ENCODE measurements at regions not wholly inside any gene's neighbourhood (a gene's known extent, or its start where the extent isn't known, plus 50 kb on each side); places are given as distances from the start of the nearest gene placed in this dataset.

DNA sequence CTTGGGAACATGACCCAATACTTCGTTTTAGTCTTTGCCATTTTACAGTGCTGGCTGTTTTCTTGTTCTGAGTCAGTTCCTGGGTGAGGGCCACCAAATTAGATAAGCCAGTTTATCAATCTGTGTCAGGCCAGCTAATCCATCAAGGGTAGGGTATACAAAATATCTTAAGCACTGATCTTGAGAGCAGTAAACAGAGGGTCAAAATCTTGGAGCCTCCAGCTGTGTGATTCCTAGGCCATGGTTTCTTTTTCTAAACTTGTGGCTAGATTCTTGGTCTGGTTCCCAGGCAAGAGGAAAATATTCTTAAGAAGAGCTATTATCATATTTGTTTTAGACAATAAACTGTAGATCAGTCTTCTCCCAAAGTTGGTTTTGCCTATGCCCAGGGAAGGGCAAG is 1396.6 kb upstream of the PABPC4L start:
- no peak for DNase-seq (ENCODE audit: low read depth, low spot score)
- ChIA-PET POLR2A (no interaction called here), CTCF (no interaction called here), RAD21 (ENCODE audit: low non-redundant PET in 1 of 2, low total read pairs in 2 of 2, uncharacterized antibody in 2 of 2, unreplicated experiment in 2 of 2) (no interaction called here)
- intact Hi-C loops (cut with micrococcal nuclease): no loop called here
- H3K79me2 ChIP-seq (ENCODE audit: insufficient read depth, low read length): no peaks in the 10 kb centered on the region
- no peak overlapping the region for H3K9ac ChIP-seq (ENCODE audit: low read length)
- TF ChIP-seq SRF (IDR thresholded peaks at IDR 0.05; ENCODE audit: low read depth) (no peak), EGR1 (IDR thresholded peaks at IDR 0.05; ENCODE audit: low read depth) (no peak), YY1 (IDR thresholded peaks at IDR 0.05; ENCODE audit: extremely low read depth, insufficient replicate concordance, low read depth, low read length) (no peak), CEBPB (IDR thresholded peaks at IDR 0.05; ENCODE audit: low read depth) (no peak), POLR2AphosphoS5 (IDR thresholded peaks at IDR 0.05; ENCODE audit: low read depth, low read length) (no peak), RAD21 (IDR thresholded peaks at IDR 0.05; ENCODE audit: low read depth) (no peak), ZNF274 (IDR thresholded peaks at IDR 0.05; ENCODE audit: low read depth, low read length) (no peak), POLR2A (IDR thresholded peaks at IDR 0.05; ENCODE audit: borderline replicate concordance, extremely low read depth, insufficient read depth, insufficient read length) (no peak), ELF1 (IDR thresholded peaks at IDR 0.05; ENCODE audit: borderline replicate concordance, low read depth) (no peak), EZH2phosphoT487 (IDR thresholded peaks at IDR 0.05; ENCODE audit: borderline replicate concordance) (no peak), EZH2 (IDR thresholded peaks at IDR 0.05) (no peak), CBX3 (IDR thresholded peaks at IDR 0.05; ENCODE audit: low read depth) (no peak), TCF7L2 (IDR thresholded peaks at IDR 0.05; ENCODE audit: borderline replicate concordance, extremely low read depth, insufficient read depth, insufficient read length) (no peak)
- TF ChIP-seq, protein P1, sequence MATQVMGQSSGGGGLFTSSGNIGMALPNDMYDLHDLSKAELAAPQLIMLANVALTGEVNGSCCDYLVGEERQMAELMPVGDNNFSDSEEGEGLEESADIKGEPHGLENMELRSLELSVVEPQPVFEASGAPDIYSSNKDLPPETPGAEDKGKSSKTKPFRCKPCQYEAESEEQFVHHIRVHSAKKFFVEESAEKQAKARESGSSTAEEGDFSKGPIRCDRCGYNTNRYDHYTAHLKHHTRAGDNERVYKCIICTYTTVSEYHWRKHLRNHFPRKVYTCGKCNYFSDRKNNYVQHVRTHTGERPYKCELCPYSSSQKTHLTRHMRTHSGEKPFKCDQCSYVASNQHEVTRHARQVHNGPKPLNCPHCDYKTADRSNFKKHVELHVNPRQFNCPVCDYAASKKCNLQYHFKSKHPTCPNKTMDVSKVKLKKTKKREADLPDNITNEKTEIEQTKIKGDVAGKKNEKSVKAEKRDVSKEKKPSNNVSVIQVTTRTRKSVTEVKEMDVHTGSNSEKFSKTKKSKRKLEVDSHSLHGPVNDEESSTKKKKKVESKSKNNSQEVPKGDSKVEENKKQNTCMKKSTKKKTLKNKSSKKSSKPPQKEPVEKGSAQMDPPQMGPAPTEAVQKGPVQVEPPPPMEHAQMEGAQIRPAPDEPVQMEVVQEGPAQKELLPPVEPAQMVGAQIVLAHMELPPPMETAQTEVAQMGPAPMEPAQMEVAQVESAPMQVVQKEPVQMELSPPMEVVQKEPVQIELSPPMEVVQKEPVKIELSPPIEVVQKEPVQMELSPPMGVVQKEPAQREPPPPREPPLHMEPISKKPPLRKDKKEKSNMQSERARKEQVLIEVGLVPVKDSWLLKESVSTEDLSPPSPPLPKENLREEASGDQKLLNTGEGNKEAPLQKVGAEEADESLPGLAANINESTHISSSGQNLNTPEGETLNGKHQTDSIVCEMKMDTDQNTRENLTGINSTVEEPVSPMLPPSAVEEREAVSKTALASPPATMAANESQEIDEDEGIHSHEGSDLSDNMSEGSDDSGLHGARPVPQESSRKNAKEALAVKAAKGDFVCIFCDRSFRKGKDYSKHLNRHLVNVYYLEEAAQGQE (IDR thresholded peaks at IDR 0.05; ENCODE audit: low read depth): no peak
- TF ChIP-seq, protein P2, sequence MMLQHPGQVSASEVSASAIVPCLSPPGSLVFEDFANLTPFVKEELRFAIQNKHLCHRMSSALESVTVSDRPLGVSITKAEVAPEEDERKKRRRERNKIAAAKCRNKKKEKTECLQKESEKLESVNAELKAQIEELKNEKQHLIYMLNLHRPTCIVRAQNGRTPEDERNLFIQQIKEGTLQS (IDR thresholded peaks at IDR 0.05): no peak
- TF ChIP-seq, protein P3, sequence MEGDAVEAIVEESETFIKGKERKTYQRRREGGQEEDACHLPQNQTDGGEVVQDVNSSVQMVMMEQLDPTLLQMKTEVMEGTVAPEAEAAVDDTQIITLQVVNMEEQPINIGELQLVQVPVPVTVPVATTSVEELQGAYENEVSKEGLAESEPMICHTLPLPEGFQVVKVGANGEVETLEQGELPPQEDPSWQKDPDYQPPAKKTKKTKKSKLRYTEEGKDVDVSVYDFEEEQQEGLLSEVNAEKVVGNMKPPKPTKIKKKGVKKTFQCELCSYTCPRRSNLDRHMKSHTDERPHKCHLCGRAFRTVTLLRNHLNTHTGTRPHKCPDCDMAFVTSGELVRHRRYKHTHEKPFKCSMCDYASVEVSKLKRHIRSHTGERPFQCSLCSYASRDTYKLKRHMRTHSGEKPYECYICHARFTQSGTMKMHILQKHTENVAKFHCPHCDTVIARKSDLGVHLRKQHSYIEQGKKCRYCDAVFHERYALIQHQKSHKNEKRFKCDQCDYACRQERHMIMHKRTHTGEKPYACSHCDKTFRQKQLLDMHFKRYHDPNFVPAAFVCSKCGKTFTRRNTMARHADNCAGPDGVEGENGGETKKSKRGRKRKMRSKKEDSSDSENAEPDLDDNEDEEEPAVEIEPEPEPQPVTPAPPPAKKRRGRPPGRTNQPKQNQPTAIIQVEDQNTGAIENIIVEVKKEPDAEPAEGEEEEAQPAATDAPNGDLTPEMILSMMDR (IDR thresholded peaks at IDR 0.05 in 2 of 3, conservative IDR thresholded peaks at IDR 0.05 in 1 of 3; ENCODE audit: borderline replicate concordance in 1 of 3, insufficient read depth in 1 of 3, low read depth in 2 of 3, low read length in 2 of 3): no peak
- TF ChIP-seq, protein P4, sequence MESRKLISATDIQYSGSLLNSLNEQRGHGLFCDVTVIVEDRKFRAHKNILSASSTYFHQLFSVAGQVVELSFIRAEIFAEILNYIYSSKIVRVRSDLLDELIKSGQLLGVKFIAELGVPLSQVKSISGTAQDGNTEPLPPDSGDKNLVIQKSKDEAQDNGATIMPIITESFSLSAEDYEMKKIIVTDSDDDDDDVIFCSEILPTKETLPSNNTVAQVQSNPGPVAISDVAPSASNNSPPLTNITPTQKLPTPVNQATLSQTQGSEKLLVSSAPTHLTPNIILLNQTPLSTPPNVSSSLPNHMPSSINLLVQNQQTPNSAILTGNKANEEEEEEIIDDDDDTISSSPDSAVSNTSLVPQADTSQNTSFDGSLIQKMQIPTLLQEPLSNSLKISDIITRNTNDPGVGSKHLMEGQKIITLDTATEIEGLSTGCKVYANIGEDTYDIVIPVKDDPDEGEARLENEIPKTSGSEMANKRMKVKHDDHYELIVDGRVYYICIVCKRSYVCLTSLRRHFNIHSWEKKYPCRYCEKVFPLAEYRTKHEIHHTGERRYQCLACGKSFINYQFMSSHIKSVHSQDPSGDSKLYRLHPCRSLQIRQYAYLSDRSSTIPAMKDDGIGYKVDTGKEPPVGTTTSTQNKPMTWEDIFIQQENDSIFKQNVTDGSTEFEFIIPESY (IDR thresholded peaks at IDR 0.05; ENCODE audit: extremely low read depth, insufficient replicate concordance, low read length): no peak
- H3K9me3 ChIP-seq (ENCODE audit: control insufficient read depth in 1 of 2, insufficient read depth in 1 of 2, low read depth in 1 of 2, low read length in 2 of 2): no peaks in the 10 kb centered on the region
- H4K20me1 ChIP-seq (ENCODE audit: insufficient read depth): no peaks in the 10 kb centered on the region
- H3K4me3 ChIP-seq (replicated peaks in 1 of 2; ENCODE audit: low read depth in 1 of 2, low read length in 2 of 2): no peak overlapping the region
- H3K4me2 ChIP-seq (ENCODE audit: low read length): no peak overlapping the region
- no peaks in the 10 kb centered on the region for H3K27me3 ChIP-seq (ENCODE audit: insufficient read depth, low read length)
- no peak overlapping the region for H2AFZ ChIP-seq (ENCODE audit: low read depth, low read length, poor library complexity, severe bottlenecking)
- no peak for ATAC-seq
- no peaks in the 10 kb centered on the region for H3K4me1 ChIP-seq (ENCODE audit: control insufficient read depth in 1 of 2, insufficient read depth in 2 of 2, low read length in 2 of 2)
- H3K9me2 ChIP-seq (ENCODE audit: insufficient read depth): no peaks in the 10 kb centered on the region
- no TSS peak for BruUV-seq (replicated peaks)
- no peak overlapping the region for H3K27ac ChIP-seq (ENCODE audit: low read depth, low read length)
- H3K36me3 ChIP-seq (ENCODE audit: control insufficient read depth in 1 of 2, insufficient read depth in 2 of 2, low read length in 2 of 2): no peaks in the 10 kb centered on the region

Measured in HCT116 (cell line).